ENCODE measurements at regions not wholly inside any gene's neighbourhood (a gene's known extent, or its start where the extent isn't known, plus 50 kb on each side); places are given as distances from the start of the nearest gene placed in this dataset.

GRCh38 chr16:86037999-86038925 lies 139.3 kb downstream of the IRF8 start:
- DNase-seq (ENCODE audit: low read depth in 2 of 3, low spot score in 2 of 3) = no peak

GRCh38 chr16:86038926-86039310 lies 140.0 kb downstream of the IRF8 start:
- peak in 2 of 3 donors; percentile 72 to 77 for DNase-seq (ENCODE audit: low read depth in 2 of 3, low spot score in 2 of 3)

- DNase-seq (ENCODE audit: low read depth in 2 of 3, low spot score in 2 of 3) = no peak
Observed at GRCh38 chr16:86039606-86040005, 140.6 kb downstream of the IRF8 start.

- no peak for DNase-seq (ENCODE audit: low read depth in 2 of 3, low spot score in 2 of 3)
Observed at GRCh38 chr16:86040496-86040895, 141.5 kb downstream of the IRF8 start.

- DNase-seq (ENCODE audit: low read depth in 2 of 3, low spot score in 2 of 3) = no peak
Observed at GRCh38 chr16:86041215-86041614, 142.3 kb downstream of the IRF8 start.

GRCh38 chr16:86041807-86042206 lies 142.8 kb downstream of the IRF8 start:
- no peak for DNase-seq (ENCODE audit: low read depth in 2 of 3, low spot score in 2 of 3)

- no peak for DNase-seq (ENCODE audit: low read depth in 2 of 3, low spot score in 2 of 3)
Observed at GRCh38 chr16:86042393-86042792, 143.4 kb downstream of the IRF8 start.

GRCh38 chr16:86042996-86043725 lies 144.2 kb downstream of the IRF8 start:
- no peak for DNase-seq (ENCODE audit: low read depth in 2 of 3, low spot score in 2 of 3)

- peak in 2 of 3 donors; percentile 60 to 68 for DNase-seq (ENCODE audit: low read depth in 2 of 3, low spot score in 2 of 3)
Observed at GRCh38 chr16:86044241-86044671, 145.3 kb downstream of the IRF8 start.

GRCh38 chr16:86044881-86045590 lies 146.1 kb downstream of the IRF8 start:
- peak in 2 of 3 donors; percentile 32 to 37 for DNase-seq (ENCODE audit: low read depth in 2 of 3, low spot score in 2 of 3)

- no peak for DNase-seq (ENCODE audit: low read depth in 2 of 3, low spot score in 2 of 3)
Observed at GRCh38 chr16:86045591-86045971, 146.6 kb downstream of the IRF8 start.

GRCh38 chr16:86046026-86046425 lies 147.1 kb downstream of the IRF8 start:
- DNase-seq (ENCODE audit: low read depth in 2 of 3, low spot score in 2 of 3) = no peak

GRCh38 chr16:86046667-86047270 lies 147.8 kb downstream of the IRF8 start:
- peak in 1 of 3 donors; percentile 16 for DNase-seq (ENCODE audit: low read depth in 2 of 3, low spot score in 2 of 3)

- DNase-seq (ENCODE audit: low read depth in 2 of 3, low spot score in 2 of 3) = peak in 1 of 3 donors; percentile 23
Observed at GRCh38 chr16:86048221-86048620, 149.3 kb downstream of the IRF8 start.

- DNase-seq (ENCODE audit: low read depth in 2 of 3, low spot score in 2 of 3) = no peak
Observed at GRCh38 chr16:86048882-86049585, 150.1 kb downstream of the IRF8 start.

GRCh38 chr16:86049641-86050040 lies 150.7 kb downstream of the IRF8 start:
- no peak for DNase-seq (ENCODE audit: low read depth in 2 of 3, low spot score in 2 of 3)

GRCh38 chr16:86050111-86050510 lies 151.1 kb downstream of the IRF8 start:
- DNase-seq (ENCODE audit: low read depth in 2 of 3, low spot score in 2 of 3) = no peak

- DNase-seq (ENCODE audit: low read depth in 2 of 3, low spot score in 2 of 3) = no peak
Observed at GRCh38 chr16:86050591-86051367, 151.8 kb downstream of the IRF8 start.

- DNase-seq (ENCODE audit: low read depth in 2 of 3, low spot score in 2 of 3) = no peak
Observed at GRCh38 chr16:86051368-86052114, 152.6 kb downstream of the IRF8 start.

Data from hematopoietic multipotent progenitor cell (in vitro differentiated cells).